ENCODE measurements at regions not wholly inside any gene's neighbourhood (a gene's known extent, or its start where the extent isn't known, plus 50 kb on each side); places are given as distances from the start of the nearest gene placed in this dataset.

GRCh38 chr1:36594023-36594422 lies 111.3 kb upstream of the CSF3R start:
- no peak overlapping the region for H3K4me3 ChIP-seq (ENCODE audit: low read depth, low read length)
- no peak for TF ChIP-seq CTCF (IDR thresholded peaks at IDR 0.05; ENCODE audit: insufficient read depth, low read length, missing control alignments)
- CTCF ChIA-PET: interaction anchor here (1.2 kb wide), 1 partner anchor 10 kb away, joined by 3 read pairs; no protein-coding TSS in a partner anchor
- DNase-seq (ENCODE audit: low read depth, low spot score): no peak
- POLR2A ChIA-PET: no interaction called here

- ChIA-PET CTCF (no interaction called here), POLR2A (no interaction called here)
- TF ChIP-seq CTCF (IDR thresholded peaks at IDR 0.05; ENCODE audit: insufficient read depth, low read length, missing control alignments): no peak
- no peak for DNase-seq (ENCODE audit: low read depth, low spot score)
- no peak overlapping the region for H3K4me3 ChIP-seq (ENCODE audit: low read depth, low read length)
These were observed 108.6 kb upstream of the CSF3R start for GRCh38 chr1:36591278-36591677.

- ChIA-PET POLR2A (no interaction called here), CTCF (no interaction called here)
- no peak for DNase-seq (ENCODE audit: low read depth, low spot score)
- no peak overlapping the region for H3K4me3 ChIP-seq (ENCODE audit: low read depth, low read length)
- TF ChIP-seq CTCF (IDR thresholded peaks at IDR 0.05; ENCODE audit: insufficient read depth, low read length, missing control alignments): no peak
These were observed 108.1 kb upstream of the CSF3R start for GRCh38 chr1:36590771-36591170.

GRCh38 chr1:36590264-36590663 lies 107.6 kb upstream of the CSF3R start:
- H3K4me3 ChIP-seq (ENCODE audit: low read depth, low read length): no peak overlapping the region
- POLR2A ChIA-PET: no interaction called here
- CTCF ChIA-PET: no interaction called here
- no peak for TF ChIP-seq CTCF (IDR thresholded peaks at IDR 0.05; ENCODE audit: insufficient read depth, low read length, missing control alignments)
- no peak for DNase-seq (ENCODE audit: low read depth, low spot score)

GRCh38 chr1:36588972-36589371 lies 106.3 kb upstream of the CSF3R start:
- ChIA-PET POLR2A (no interaction called here), CTCF (interaction anchor here (1.3 kb wide), 1 partner anchor 846 kb away, joined by 4 read pairs; no protein-coding TSS in a partner anchor)

More at GRCh38 chr1:36588972-36589371, 106.3 kb upstream of the CSF3R start:
- TF ChIP-seq CTCF (IDR thresholded peaks at IDR 0.05; ENCODE audit: insufficient read depth, low read length, missing control alignments): no peak
- DNase-seq (ENCODE audit: low read depth, low spot score): no peak
- no peak overlapping the region for H3K4me3 ChIP-seq (ENCODE audit: low read depth, low read length)

All from AG04449 (cell line).